ENCODE measurements at regions not wholly inside any gene's neighbourhood (a gene's known extent, or its start where the extent isn't known, plus 50 kb on each side); places are given as distances from the start of the nearest gene placed in this dataset.

- peak; percentile 47 for DNase-seq (ENCODE audit: low read depth)
- TF ChIP-seq CTCF (conservative IDR thresholded peaks at IDR 0.05; ENCODE audit: low read depth, low read length): no peak
- H3K4me3 ChIP-seq (ENCODE audit: low read depth, low read length): no peak overlapping the region
Measured at GRCh38 chr9:28234133-28234893, 661.0 kb upstream of the C9orf72 start.

DNA sequence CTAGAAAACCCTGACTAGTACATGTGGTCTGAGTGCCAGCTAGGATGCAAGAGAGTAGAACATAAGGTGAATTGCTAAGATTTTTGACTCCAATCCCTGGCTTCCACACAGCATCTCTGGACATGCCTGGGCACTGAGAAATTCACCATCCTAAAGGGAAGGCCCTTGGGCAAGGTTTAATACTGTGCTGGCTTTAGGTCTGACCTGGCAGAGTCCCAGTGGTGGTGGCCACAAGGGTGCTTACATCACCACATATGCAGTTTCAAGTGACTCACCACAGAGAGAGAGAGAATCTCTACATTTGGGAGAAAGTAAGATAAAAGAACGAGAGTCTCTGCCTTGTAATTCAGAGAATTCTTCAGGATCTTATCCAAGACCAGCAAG, 661.6 kb upstream of the C9orf72 start:
- DNase-seq (ENCODE audit: low read depth): peak; percentile 81
- no peak for TF ChIP-seq CTCF (conservative IDR thresholded peaks at IDR 0.05; ENCODE audit: low read depth, low read length)

DNA sequence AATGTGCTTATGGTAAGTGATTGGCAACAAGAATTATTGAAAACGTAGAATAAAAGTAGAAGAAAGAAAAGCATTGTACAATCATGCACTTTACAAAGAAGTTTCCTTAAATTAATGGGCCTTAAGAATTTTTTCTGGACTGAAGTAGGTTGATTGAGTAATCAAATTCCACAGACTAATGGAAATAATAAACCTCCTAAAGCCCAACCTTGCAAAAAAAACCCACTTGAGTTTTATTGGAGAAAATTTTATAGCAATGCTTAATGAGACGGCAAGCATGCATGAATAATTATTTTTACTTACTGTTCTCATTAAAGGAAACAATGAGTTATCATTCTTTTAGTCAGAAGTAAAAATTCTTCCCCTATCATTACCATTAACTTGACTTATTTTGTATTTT, 676.1 kb upstream of the C9orf72 start:
- DNase-seq (ENCODE audit: low read depth): peak; percentile 5
- no peak overlapping the region for H3K4me3 ChIP-seq (ENCODE audit: low read depth, low read length)
- no peak for TF ChIP-seq CTCF (conservative IDR thresholded peaks at IDR 0.05; ENCODE audit: low read depth, low read length)

More for the DNA sequence above, 661.6 kb upstream of the C9orf72 start:
- no peak overlapping the region for H3K4me3 ChIP-seq (ENCODE audit: low read depth, low read length)

DNA sequence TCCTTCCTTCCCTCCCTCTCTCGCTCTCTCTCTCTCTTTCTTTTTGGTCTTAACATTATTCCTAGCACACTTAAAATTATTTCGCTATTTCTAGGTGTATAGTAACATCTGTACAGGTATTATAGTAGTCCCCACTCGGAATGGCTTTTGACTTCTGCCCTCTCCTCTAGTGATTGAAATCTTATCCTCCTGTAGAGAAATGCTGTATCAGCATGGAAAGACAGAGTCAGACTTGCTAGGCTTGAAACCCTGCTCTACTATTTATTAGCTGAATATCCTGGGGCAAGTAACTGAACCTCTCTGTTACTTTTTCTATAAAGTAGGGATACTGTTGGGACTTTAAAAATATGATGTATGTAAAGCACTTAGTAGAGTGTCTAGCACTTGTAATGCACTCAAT, 681.9 kb upstream of the C9orf72 start:
- no peak for DNase-seq (ENCODE audit: low read depth)
- TF ChIP-seq CTCF (conservative IDR thresholded peaks at IDR 0.05; ENCODE audit: low read depth, low read length): no peak
- H3K4me3 ChIP-seq (ENCODE audit: low read depth, low read length): no peak overlapping the region

DNA sequence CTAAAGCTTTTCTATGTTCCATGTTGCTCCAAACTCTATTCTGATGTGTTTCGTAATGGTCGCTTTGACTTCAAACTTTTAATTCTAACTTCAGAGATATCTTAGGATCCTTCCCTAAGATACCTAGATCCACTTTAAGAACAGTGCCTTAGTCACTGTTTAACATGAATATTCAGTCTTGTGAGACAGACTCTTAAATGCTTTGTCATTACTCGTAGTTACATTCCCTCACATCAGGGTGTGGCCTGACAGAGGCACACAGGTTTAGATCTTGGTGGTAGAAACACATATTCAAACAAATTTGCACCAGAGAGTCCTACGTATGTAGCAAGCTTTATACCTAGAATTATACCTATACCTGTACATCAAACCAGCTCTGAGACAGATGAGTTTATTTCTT, 687.0 kb upstream of the C9orf72 start:
- DNase-seq (ENCODE audit: low read depth): no peak

GRCh38 chr9:28264368-28264767, 691.1 kb upstream of the C9orf72 start:
- no peak overlapping the region for H3K4me3 ChIP-seq (ENCODE audit: low read depth, low read length)
- TF ChIP-seq CTCF (conservative IDR thresholded peaks at IDR 0.05; ENCODE audit: low read depth, low read length): no peak
- DNase-seq (ENCODE audit: low read depth): peak; percentile 52

More for the DNA sequence above, 687.0 kb upstream of the C9orf72 start:
- no peak for TF ChIP-seq CTCF (conservative IDR thresholded peaks at IDR 0.05; ENCODE audit: low read depth, low read length)
- H3K4me3 ChIP-seq (ENCODE audit: low read depth, low read length): no peak overlapping the region

DNA sequence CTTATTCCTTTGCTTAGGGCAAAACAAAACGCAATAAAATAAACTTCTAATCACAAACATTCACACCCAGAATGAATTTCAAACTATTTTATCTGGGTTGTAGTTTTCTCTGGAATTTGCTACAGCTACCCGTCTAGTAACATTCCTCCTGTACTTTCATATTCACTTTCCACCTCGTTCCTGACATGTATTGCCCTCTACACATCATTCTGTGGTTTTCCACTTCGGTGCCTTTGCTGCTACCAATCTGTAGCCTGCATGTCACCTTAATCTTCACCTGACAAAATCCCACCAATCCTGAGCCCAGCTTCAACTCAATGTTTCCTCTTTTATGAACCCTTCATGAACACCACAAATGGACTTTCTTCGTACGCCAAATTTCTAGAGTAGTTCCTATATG, 694.1 kb upstream of the C9orf72 start:
- no peak overlapping the region for H3K4me3 ChIP-seq (ENCODE audit: low read depth, low read length)
- DNase-seq (ENCODE audit: low read depth): no peak
- TF ChIP-seq CTCF (conservative IDR thresholded peaks at IDR 0.05; ENCODE audit: low read depth, low read length): no peak

Measured in choroid plexus epithelial cell (primary cell).